ENCODE measurements at regions not wholly inside any gene's neighbourhood (a gene's known extent, or its start where the extent isn't known, plus 50 kb on each side); places are given as distances from the start of the nearest gene placed in this dataset.

- H3K4me3 Mint-ChIP-seq: no peak overlapping the region; the same call in 2 of the 3 replicates
- peaks cover 4% of the 10 kb centered on the region; the same call in 2 of the 3 replicates for H3K36me3 Mint-ChIP-seq (ENCODE audit: low read depth)
- peaks cover 7% of the 10 kb centered on the region for H3K4me1 Mint-ChIP-seq
- no peaks in the 10 kb centered on the region for H3K27me3 Mint-ChIP-seq (ENCODE audit: insufficient read depth, low read depth, poor library complexity)
- Histone ChIP-seq H3K4me3 (peak overlapping the region; percentile 50), H3K79me2 (replicated peaks; ENCODE audit: insufficient read depth) (no peaks in the 10 kb centered on the region), H3K27me3 (ENCODE audit: insufficient read depth) (no peaks in the 10 kb centered on the region), H3K4me1 (ENCODE audit: insufficient read depth) (no peaks in the 10 kb centered on the region), H2AFZ (no peak overlapping the region), H3F3A (replicated peaks; ENCODE audit: low read depth) (no peaks in the 10 kb centered on the region), H3K36me3 (ENCODE audit: insufficient read depth) (no peaks in the 10 kb centered on the region), H4K20me1 (replicated peaks; ENCODE audit: insufficient read depth) (no peaks in the 10 kb centered on the region), H3K27ac (ENCODE audit: low read depth) (no peak overlapping the region), H3K9me2 (ENCODE audit: insufficient read depth) (no peaks in the 10 kb centered on the region), H3K4me2 (peak overlapping the region; percentile 61)
- H3K27ac Mint-ChIP-seq: peak overlapping the region; percentile 72
- ATAC-seq (no peak), DNase-seq (ENCODE audit: low spot score) (peak; percentile 20)
- TF ChIP-seq REST (IDR thresholded peaks at IDR 0.05; ENCODE audit: unreplicated experiment): no peak
- no peak for TF ChIP-seq CREB1 (CRISPR knock-in tag; IDR thresholded peaks at IDR 0.05; ENCODE audit: low read depth)
- no peak for TF ChIP-seq EZH2 (IDR thresholded peaks at IDR 0.05; ENCODE audit: low read depth, unreplicated experiment)
- no peak for TF ChIP-seq ZNF114 (CRISPR knock-in tag; IDR thresholded peaks at IDR 0.05)
- TF ChIP-seq NANOG (IDR thresholded peaks at IDR 0.05; ENCODE audit: borderline replicate concordance): no peak
- no peak for TF ChIP-seq POLR2AphosphoS5 (IDR thresholded peaks at IDR 0.05; ENCODE audit: low read depth)
- TF ChIP-seq ETS1 (IDR thresholded peaks at IDR 0.05): no peak
- no peak for TF ChIP-seq JUNB (IDR thresholded peaks at IDR 0.05; ENCODE audit: unreplicated experiment)
- no peak for TF ChIP-seq STAT1 (IDR thresholded peaks at IDR 0.05; ENCODE audit: unreplicated experiment)
- peaks cover 4% of the 10 kb centered on the region; the same call in 1 of the 3 replicates for H3K9me3 Mint-ChIP-seq
Measured at GRCh38 chr2:155965415-155966063, 367.0 kb downstream of the NR4A2 start.

- peaks cover 7% of the 10 kb centered on the region for H3K4me1 Mint-ChIP-seq
- Histone ChIP-seq H3K4me3 (no peak overlapping the region), H4K20me1 (replicated peaks; ENCODE audit: insufficient read depth) (no peaks in the 10 kb centered on the region), H3K27me3 (ENCODE audit: insufficient read depth) (no peaks in the 10 kb centered on the region), H2AFZ (no peak overlapping the region), H3K4me2 (no peak overlapping the region), H3K79me2 (replicated peaks; ENCODE audit: insufficient read depth) (no peaks in the 10 kb centered on the region), H3K36me3 (ENCODE audit: insufficient read depth) (no peaks in the 10 kb centered on the region), H3K9me2 (ENCODE audit: insufficient read depth) (peaks cover 4% of the 10 kb centered on the region; the same call in 1 of the 2 replicates), H3F3A (replicated peaks; ENCODE audit: low read depth) (no peaks in the 10 kb centered on the region), H3K4me1 (ENCODE audit: insufficient read depth) (no peaks in the 10 kb centered on the region), H3K27ac (ENCODE audit: low read depth) (no peak overlapping the region)
- H3K27me3 Mint-ChIP-seq (ENCODE audit: insufficient read depth, low read depth, poor library complexity): no peaks in the 10 kb centered on the region
- peaks cover 4% of the 10 kb centered on the region; the same call in 2 of the 3 replicates for H3K36me3 Mint-ChIP-seq (ENCODE audit: low read depth)
- H3K9me3 Mint-ChIP-seq: peaks cover 4% of the 10 kb centered on the region; the same call in 1 of the 3 replicates
- no peak overlapping the region for H3K4me3 Mint-ChIP-seq
- ATAC-seq (no peak), DNase-seq (ENCODE audit: low spot score) (no peak)
- no peak overlapping the region for H3K27ac Mint-ChIP-seq
- no peak for TF ChIP-seq EZH2phosphoT487 (IDR thresholded peaks at IDR 0.05; ENCODE audit: unreplicated experiment)
- TF ChIP-seq ZNF331 (CRISPR knock-in tag; IDR thresholded peaks at IDR 0.05; ENCODE audit: low read depth): no peak
- TF ChIP-seq ETS1 (IDR thresholded peaks at IDR 0.05): no peak
Measured at GRCh38 chr2:155961641-155962040, 370.9 kb downstream of the NR4A2 start.

Data from GM23338 (cell line).